A549 (cell line): ENCODE measurements at regions not wholly inside any gene's neighbourhood (a gene's known extent, or its start where the extent isn't known, plus 50 kb on each side); places are given as distances from the start of the nearest gene placed in this dataset.

ENCODE experiments used
- ATAC-seq, 2 experiments: fragments of 200-7000 bp in 1 of 2; fragments of >200 bp in 1 of 2; cut with Nextera tagmentation in 1 of 2; cut with Tn5 transposase in 1 of 2; 3 replicates each; pipeline versions ENCODE4 v1.8.0 to v1.9.1; 2018 to 2020; ENCODE audit warnings: mild to moderate bottlenecking in 1 of 2, moderate library complexity in 1 of 2
- CTCF ChIA-PET: fragments of 300-600 bp; sonication (Branson Sonifier 250); formaldehyde crosslinking; extraction: SDS; loops from one replicate; lab custom pipeline; 2021; ENCODE audit warnings: antibody characterized with exemption, inconsistent platforms; lab: Yijun Ruan, JAX
- POLR2A ChIA-PET: fragments of 350-600 bp; formaldehyde crosslinking; extraction: SDS; loops from one replicate; lab custom pipeline; 2021; ENCODE audit warnings: antibody characterized with exemption, inconsistent platforms; lab: Yijun Ruan, JAX
- DNase-seq, 2 experiments: peaks; one replicate each; pipeline versions ENCODE4 v3.0.0 to v3.0.0-alpha.2; 2011 to 2016; ENCODE audit warnings: low read depth in 1 of 2, low spot score in 1 of 2
- FAIRE-seq: peaks from 2 replicates; lab custom pipeline; 2011; peaks lifted over from hg19 to GRCh38; lab: Jason Lieb, UNC
- H3K27ac ChIP-seq, 2 experiments: fragments of >200 bp; sonication (Bioruptor Twin); formaldehyde crosslinking; 3 replicates each; pipeline ENCODE4 v1.5.1; 2016 to 2017
- H3K4me1 ChIP-seq: fragments of >200 bp; sonication (Bioruptor Twin); formaldehyde crosslinking; 3 replicates; pipeline ENCODE4 v1.6.1; 2016
- H3K4me2 ChIP-seq: fragments of >200 bp; sonication (Bioruptor Twin); formaldehyde crosslinking; 3 replicates; pipeline ENCODE4 v1.6.1; 2016
- H3K4me3 ChIP-seq: fragments of >200 bp; sonication (Bioruptor Twin); formaldehyde crosslinking; 3 replicates; pipeline ENCODE4 v1.5.1; 2016
- H3K9me3 ChIP-seq: fragments of >200 bp; sonication (Bioruptor Twin); formaldehyde crosslinking; 3 replicates; pipeline ENCODE4 v1.6.1; 2016
- ATOH8 ChIP-seq: fragments of 250-450 bp; sonication (Bioruptor Pico); IDR thresholded peaks from 2 replicates; pipeline ENCODE4 v1.5.0; 2020; ENCODE audit warnings: low read depth, mild to moderate bottlenecking, moderate library complexity
- CBX8 ChIP-seq: fragments of 200-600 bp; sonication (generic); IDR thresholded peaks from 2 replicates; pipeline ENCODE4 v1.6.1; 2016
- CHD2 ChIP-seq: fragments of 150-350 bp; IDR thresholded peaks from 2 replicates; pipeline ENCODE4 v1.6.1; 2014; ENCODE audit warnings: low read length; ENCODE audit not compliant: partially characterized antibody
- CHD4 ChIP-seq: fragments of 200-600 bp; sonication (generic); IDR thresholded peaks from 2 replicates; pipeline ENCODE4 v1.6.1; 2016; ENCODE audit warnings: antibody characterized with exemption, mild to moderate bottlenecking, borderline replicate concordance
- ELK1 ChIP-seq: fragments of 150-350 bp; IDR thresholded peaks from 2 replicates; pipeline ENCODE4 v1.6.1; 2014; ENCODE audit warnings: low read depth, mild to moderate bottlenecking, low read length
- EP300 ChIP-seq, 2 experiments: fragments of >200 bp; sonication (Bioruptor Twin); formaldehyde crosslinking; IDR thresholded peaks; 2 replicates in 1 of 2; 3 replicates in 1 of 2; pipeline ENCODE4 v1.6.1; 2016 to 2017
- ESRRA ChIP-seq: fragments of 150-350 bp; IDR thresholded peaks from 2 replicates; pipeline ENCODE4 v1.6.1; 2014; ENCODE audit warnings: mild to moderate bottlenecking, low read length, borderline replicate concordance
- HDAC2 ChIP-seq: fragments of 200-600 bp; sonication (generic); IDR thresholded peaks from 2 replicates; pipeline ENCODE4 v1.6.1; 2016
- HES2 ChIP-seq: fragments of >200 bp; sonication (Bioruptor Twin); formaldehyde crosslinking; IDR thresholded peaks from 2 replicates; pipeline ENCODE4 v1.6.1; 2016
- HEYL ChIP-seq: fragments of 250-450 bp; sonication (Bioruptor Pico); IDR thresholded peaks from 2 replicates; pipeline ENCODE4 v1.8.0; 2021; ENCODE audit warnings: mild to moderate bottlenecking, moderate library complexity
- HOXB13 ChIP-seq: fragments of 250-450 bp; sonication (Bioruptor Pico); IDR thresholded peaks from 2 replicates; pipeline ENCODE4 v1.5.0; 2020; ENCODE audit warnings: low read depth, mild to moderate bottlenecking, moderate library complexity
- JUN ChIP-seq, 2 experiments: fragments of >200 bp; sonication (Bioruptor Twin); formaldehyde crosslinking; IDR thresholded peaks; 2 replicates in 1 of 2; 3 replicates in 1 of 2; pipeline ENCODE4 v1.6.1; 2016 to 2017
- KDM1A ChIP-seq: fragments of 200-600 bp; sonication (generic); IDR thresholded peaks from 2 replicates; pipeline ENCODE4 v1.6.1; 2016; ENCODE audit warnings: low read depth, mild to moderate bottlenecking
- MAX ChIP-seq: IDR thresholded peaks from 2 replicates; pipeline ENCODE4 v1.6.1; 2012
- NFE2L2 ChIP-seq: fragments of 150-350 bp; conservative IDR thresholded peaks from 2 replicates; pipeline ENCODE4 v1.6.1; 2014; ENCODE audit warnings: low read length
- NR3C1 ChIP-seq: fragments of >200 bp; sonication (Bioruptor Twin); formaldehyde crosslinking; IDR thresholded peaks from 3 replicates; pipeline ENCODE4 v1.6.1; 2017
- POLR2A ChIP-seq: IDR thresholded peaks from 2 replicates; pipeline ENCODE4 v1.6.1; 2012; ENCODE audit warnings: mild to moderate bottlenecking, low read length
- POLR2AphosphoS2 ChIP-seq: conservative IDR thresholded peaks from 2 replicates; pipeline ENCODE4 v1.6.1; 2012; ENCODE audit warnings: low read length, improper control_type of control experiment, inconsistent platforms
- RAD21 ChIP-seq, 2 experiments: fragments of >200 bp in 1 of 2; sonication (Bioruptor Twin) in 1 of 2; formaldehyde crosslinking in 1 of 2; IDR thresholded peaks in 1 of 2; conservative IDR thresholded peaks in 1 of 2; 2 replicates in 1 of 2; 3 replicates in 1 of 2; pipeline ENCODE4 v1.6.1; 2012 to 2018; ENCODE audit warnings: inconsistent platforms in 1 of 2
- RARB ChIP-seq: fragments of 250-450 bp; sonication (Bioruptor Pico); IDR thresholded peaks from 2 replicates; pipeline ENCODE4 v1.8.0; 2021; ENCODE audit warnings: mild to moderate bottlenecking, moderate library complexity
- RCOR1 ChIP-seq: fragments of 150-350 bp; IDR thresholded peaks from 2 replicates; pipeline ENCODE4 v1.6.1; 2014; ENCODE audit warnings: antibody characterized with exemption, low read length, low read depth
- REST ChIP-seq: fragments of 200-600 bp; sonication (generic); IDR thresholded peaks from 2 replicates; pipeline ENCODE4 v1.6.1; 2016; ENCODE audit warnings: antibody characterized with exemption, mild to moderate bottlenecking, moderate library complexity
- RNF2 ChIP-seq: fragments of 200-600 bp; sonication (generic); IDR thresholded peaks from 2 replicates; pipeline ENCODE4 v1.6.1; 2016; ENCODE audit warnings: low read depth, mild to moderate bottlenecking, antibody characterized with exemption, moderate library complexity, borderline replicate concordance
- SMC3 ChIP-seq: fragments of >200 bp; sonication (Bioruptor Twin); formaldehyde crosslinking; IDR thresholded peaks from 3 replicates; pipeline ENCODE4 v1.6.1; 2018; ENCODE audit warnings: inconsistent platforms
- USF2 ChIP-seq: fragments of 450-650 bp; IDR thresholded peaks from 2 replicates; pipeline ENCODE4 v1.6.1; 2014; ENCODE audit warnings: antibody characterized with exemption
- ZNF302 ChIP-seq: fragments of 250-450 bp; sonication (Bioruptor Pico); IDR thresholded peaks from 2 replicates; pipeline ENCODE4 v1.9.0; 2021; ENCODE audit warnings: inconsistent platforms, mild to moderate bottlenecking, moderate library complexity
- ZSCAN20 ChIP-seq: fragments of 250-450 bp; sonication (Bioruptor Pico); IDR thresholded peaks from 2 replicates; pipeline ENCODE4 v1.8.0; 2022; ENCODE audit warnings: mild to moderate bottlenecking, moderate library complexity
- WGBS: methylation state at CpG from one replicate; pipeline ENCODE4 v1.1.6; 2017; ENCODE audit errors: missing lambda C conversion rate; 5-methylcytosine and 5-hydroxymethylcytosine counted together

- no peak overlapping the region for H3K27ac ChIP-seq
- peaks cover 11% of the 10 kb centered on the region for H3K4me1 ChIP-seq
- ChIA-PET POLR2A (no interaction called here), CTCF (interaction anchor here (1.7 kb wide), 1 partner anchor 183 kb away, joined by 7 read pairs; no protein-coding TSS in a partner anchor)
- FAIRE-seq (no peak), DNase-seq (no peak), ATAC-seq (no peak)
- H3K4me2 ChIP-seq, result no peak overlapping the region
- H3K9me3 ChIP-seq, result no peaks in the 10 kb centered on the region
- WGBS, result 75% methylated on average over 1 of the region's 1 CpG
- H3K4me3 ChIP-seq, result no peak overlapping the region
- TF ChIP-seq RCOR1, result no peak
- TF ChIP-seq, all 56 proteins: peak for 0
Measured at GRCh38 chr7:33750177-33750576, 155.2 kb upstream of the BMPER start.

GRCh38 chr7:33751443-33751842 is 153.9 kb upstream of the BMPER start:
- ATAC-seq (no peak), DNase-seq (no peak), FAIRE-seq (no peak)
- Histone ChIP-seq H3K4me2 (peak overlapping the region; percentile 7; the same call in 1 of the 3 replicates), H3K27ac (no peak overlapping the region), H3K4me1 (peaks cover 7% of the 10 kb centered on the region; the same call in 2 of the 3 replicates), H3K9me3 (no peaks in the 10 kb centered on the region), H3K4me3 (no peak overlapping the region)
- 17% methylated on average over 1 of the region's 1 CpG for WGBS
- POLR2A ChIA-PET, result no interaction called here
- CTCF ChIA-PET, result interaction anchor here (0.7 to 1.7 kb wide), 2 partner anchors 141 to 181 kb away, joined by 3 to 7 read pairs; no protein-coding TSS in a partner anchor
- TF ChIP-seq NFE2L2 (no peak), RAD21 (conservative IDR thresholded peaks at IDR 0.05 in 1 of 2, IDR thresholded peaks at IDR 0.05 in 1 of 2) (no peak), HEYL (CRISPR knock-in tag) (no peak), CHD2 (no peak), ZNF302 (CRISPR knock-in tag) (no peak), JUN (IDR thresholded peaks at IDR 0.05) (no peak), SMC3 (no peak), KDM1A (no peak), CBX8 (no peak), HES2 (no peak), REST (no peak), HDAC2 (no peak), RARB (CRISPR knock-in tag) (no peak), NR3C1 (no peak), ZSCAN20 (CRISPR knock-in tag) (no peak), EP300 (IDR thresholded peaks at IDR 0.05) (no peak), HOXB13 (CRISPR knock-in tag) (no peak), ESRRA (no peak)

GRCh38 chr7:33753881-33754525 is 151.3 kb upstream of the BMPER start:
- ATAC-seq (no peak), FAIRE-seq (no peak), DNase-seq (no peak)
- Histone ChIP-seq H3K9me3 (no peaks in the 10 kb centered on the region), H3K4me1 (peaks cover 7% of the 10 kb centered on the region; the same call in 2 of the 3 replicates), H3K27ac (no peak overlapping the region), H3K4me3 (no peak overlapping the region), H3K4me2 (no peak overlapping the region)
- ChIA-PET POLR2A (no interaction called here), CTCF (no interaction called here)
- 38% methylated on average over 6 of the region's 6 CpGs for WGBS
- no peak for TF ChIP-seq ATOH8 (CRISPR knock-in tag)
- TF ChIP-seq USF2, result no peak
- TF ChIP-seq CHD4, result no peak
- no peak for TF ChIP-seq HEYL (CRISPR knock-in tag)
- no peak for TF ChIP-seq POLR2A
- TF ChIP-seq MAX, result no peak
- TF ChIP-seq HES2, result no peak
- TF ChIP-seq RNF2, result no peak
- no peak for TF ChIP-seq ELK1
- TF ChIP-seq POLR2AphosphoS2, result no peak
- TF ChIP-seq HDAC2, result no peak
